ENCODE measurements at regions not wholly inside any gene's neighbourhood (a gene's known extent, or its start where the extent isn't known, plus 50 kb on each side); places are given as distances from the start of the nearest gene placed in this dataset.

DNA sequence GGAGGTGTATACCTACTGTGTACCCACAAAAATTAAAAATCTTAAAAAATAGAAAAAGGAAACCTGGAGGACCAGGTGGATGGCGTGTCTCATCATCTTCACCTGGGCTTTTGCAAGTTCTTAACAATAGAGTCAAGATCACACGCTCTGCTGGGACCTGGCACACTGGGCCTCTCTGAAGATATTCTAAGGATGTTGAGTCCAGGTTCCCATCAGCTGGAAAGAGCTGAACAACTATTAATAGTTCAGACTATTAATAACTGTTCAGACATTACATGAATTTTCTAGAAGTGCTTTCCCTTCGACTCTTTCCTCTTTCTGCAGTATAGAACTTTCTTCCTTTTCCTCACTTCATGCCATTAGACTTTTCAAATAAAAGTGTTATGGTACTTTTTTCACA is 320.2 kb upstream of the IL12A start:
- TF ChIP-seq, protein P1, sequence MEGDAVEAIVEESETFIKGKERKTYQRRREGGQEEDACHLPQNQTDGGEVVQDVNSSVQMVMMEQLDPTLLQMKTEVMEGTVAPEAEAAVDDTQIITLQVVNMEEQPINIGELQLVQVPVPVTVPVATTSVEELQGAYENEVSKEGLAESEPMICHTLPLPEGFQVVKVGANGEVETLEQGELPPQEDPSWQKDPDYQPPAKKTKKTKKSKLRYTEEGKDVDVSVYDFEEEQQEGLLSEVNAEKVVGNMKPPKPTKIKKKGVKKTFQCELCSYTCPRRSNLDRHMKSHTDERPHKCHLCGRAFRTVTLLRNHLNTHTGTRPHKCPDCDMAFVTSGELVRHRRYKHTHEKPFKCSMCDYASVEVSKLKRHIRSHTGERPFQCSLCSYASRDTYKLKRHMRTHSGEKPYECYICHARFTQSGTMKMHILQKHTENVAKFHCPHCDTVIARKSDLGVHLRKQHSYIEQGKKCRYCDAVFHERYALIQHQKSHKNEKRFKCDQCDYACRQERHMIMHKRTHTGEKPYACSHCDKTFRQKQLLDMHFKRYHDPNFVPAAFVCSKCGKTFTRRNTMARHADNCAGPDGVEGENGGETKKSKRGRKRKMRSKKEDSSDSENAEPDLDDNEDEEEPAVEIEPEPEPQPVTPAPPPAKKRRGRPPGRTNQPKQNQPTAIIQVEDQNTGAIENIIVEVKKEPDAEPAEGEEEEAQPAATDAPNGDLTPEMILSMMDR (IDR thresholded peaks at IDR 0.05 in 2 of 3, conservative IDR thresholded peaks at IDR 0.05 in 1 of 3; ENCODE audit: borderline replicate concordance in 1 of 3, insufficient read depth in 1 of 3, low read depth in 2 of 3, low read length in 2 of 3), result no peak
- TF ChIP-seq CEBPB (IDR thresholded peaks at IDR 0.05; ENCODE audit: low read depth) (no peak), POLR2A (IDR thresholded peaks at IDR 0.05; ENCODE audit: borderline replicate concordance, extremely low read depth, insufficient read depth, insufficient read length) (no peak), YY1 (IDR thresholded peaks at IDR 0.05; ENCODE audit: extremely low read depth, insufficient replicate concordance, low read depth, low read length) (no peak)
- TF ChIP-seq, protein P2, sequence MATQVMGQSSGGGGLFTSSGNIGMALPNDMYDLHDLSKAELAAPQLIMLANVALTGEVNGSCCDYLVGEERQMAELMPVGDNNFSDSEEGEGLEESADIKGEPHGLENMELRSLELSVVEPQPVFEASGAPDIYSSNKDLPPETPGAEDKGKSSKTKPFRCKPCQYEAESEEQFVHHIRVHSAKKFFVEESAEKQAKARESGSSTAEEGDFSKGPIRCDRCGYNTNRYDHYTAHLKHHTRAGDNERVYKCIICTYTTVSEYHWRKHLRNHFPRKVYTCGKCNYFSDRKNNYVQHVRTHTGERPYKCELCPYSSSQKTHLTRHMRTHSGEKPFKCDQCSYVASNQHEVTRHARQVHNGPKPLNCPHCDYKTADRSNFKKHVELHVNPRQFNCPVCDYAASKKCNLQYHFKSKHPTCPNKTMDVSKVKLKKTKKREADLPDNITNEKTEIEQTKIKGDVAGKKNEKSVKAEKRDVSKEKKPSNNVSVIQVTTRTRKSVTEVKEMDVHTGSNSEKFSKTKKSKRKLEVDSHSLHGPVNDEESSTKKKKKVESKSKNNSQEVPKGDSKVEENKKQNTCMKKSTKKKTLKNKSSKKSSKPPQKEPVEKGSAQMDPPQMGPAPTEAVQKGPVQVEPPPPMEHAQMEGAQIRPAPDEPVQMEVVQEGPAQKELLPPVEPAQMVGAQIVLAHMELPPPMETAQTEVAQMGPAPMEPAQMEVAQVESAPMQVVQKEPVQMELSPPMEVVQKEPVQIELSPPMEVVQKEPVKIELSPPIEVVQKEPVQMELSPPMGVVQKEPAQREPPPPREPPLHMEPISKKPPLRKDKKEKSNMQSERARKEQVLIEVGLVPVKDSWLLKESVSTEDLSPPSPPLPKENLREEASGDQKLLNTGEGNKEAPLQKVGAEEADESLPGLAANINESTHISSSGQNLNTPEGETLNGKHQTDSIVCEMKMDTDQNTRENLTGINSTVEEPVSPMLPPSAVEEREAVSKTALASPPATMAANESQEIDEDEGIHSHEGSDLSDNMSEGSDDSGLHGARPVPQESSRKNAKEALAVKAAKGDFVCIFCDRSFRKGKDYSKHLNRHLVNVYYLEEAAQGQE (IDR thresholded peaks at IDR 0.05; ENCODE audit: low read depth), result no peak

All from HCT116 (cell line).